SHP77 treated with DMSO at 0.1 percent for 48 hours (cell line): ENCODE measurements at regions not wholly inside any gene's neighbourhood (a gene's known extent, or its start where the extent isn't known, plus 50 kb on each side); places are given as distances from the start of the nearest gene placed in this dataset.
"Not testable (repeated sequence)": the region's sequence is repeated elsewhere in the genome, so short reads cannot be mapped to it uniquely, and the experiment has no call there.

ENCODE experiments used
- DNase-seq: peaks from one replicate; lab custom pipeline; 2025; lab: John Stamatoyannopoulos, UW

DNA sequence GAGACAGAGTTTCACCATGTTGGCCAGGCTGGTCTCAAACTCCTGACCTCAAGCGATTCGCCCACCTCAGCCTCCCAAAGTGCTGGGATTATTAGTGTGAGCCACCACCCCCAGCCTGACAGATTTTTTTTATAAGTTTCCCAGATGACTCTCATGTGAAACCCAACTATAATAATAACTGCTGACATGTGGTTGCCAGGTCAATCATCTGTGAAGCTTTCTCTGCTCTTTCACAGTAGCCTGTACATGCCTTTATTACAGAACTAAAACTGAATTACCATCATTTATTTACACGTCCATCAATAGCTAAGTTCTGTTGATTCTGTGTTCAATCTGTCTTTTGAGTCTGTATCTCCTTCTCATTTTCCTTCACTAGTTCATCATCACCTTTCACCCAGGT, 218.5 kb downstream of the RPS29 start:
- no peak for DNase-seq

- DNase-seq = no peak
Measured at GRCh38 chr14:49366416-49366815, 219.8 kb downstream of the RPS29 start.

GRCh38 chr14:49364752-49365117, 221.4 kb downstream of the RPS29 start:
- no peak for DNase-seq

GRCh38 chr14:49363821-49364751, 222.1 kb downstream of the RPS29 start:
- DNase-seq = no peak

GRCh38 chr14:49362916-49363315, 223.3 kb downstream of the RPS29 start:
- DNase-seq = no peak

GRCh38 chr14:49339130-49339529, 247.1 kb downstream of the RPS29 start:
- no peak for DNase-seq

DNA sequence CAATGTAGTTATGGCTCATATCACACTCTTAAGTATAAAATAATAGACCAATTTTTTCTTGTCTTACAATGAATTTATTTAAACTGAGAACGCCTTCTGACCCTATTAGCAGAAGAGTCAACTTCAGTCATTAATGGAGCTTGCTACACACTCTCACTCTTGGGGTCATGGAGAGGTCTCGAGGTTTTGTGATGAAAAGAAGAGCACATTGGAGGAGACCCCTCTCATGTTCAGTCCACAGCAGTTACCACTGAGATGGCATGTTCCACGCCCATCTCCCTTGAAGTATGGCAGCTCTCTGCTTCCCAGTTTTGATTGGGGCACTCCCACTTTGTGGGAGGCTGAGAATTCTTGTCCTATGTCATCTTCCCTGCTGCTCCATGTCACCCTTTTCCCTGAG, 266.4 kb downstream of the RPS29 start:
- DNase-seq = no peak

- no peak for DNase-seq
Measured at GRCh38 chr14:49315570-49315969, 270.6 kb downstream of the RPS29 start.

- DNase-seq = no peak
Measured at GRCh38 chr14:49314737-49315136, 271.4 kb downstream of the RPS29 start.

GRCh38 chr14:49313108-49313507, 273.1 kb downstream of the RPS29 start:
- DNase-seq = no peak

GRCh38 chr14:49310298-49310697, 275.9 kb downstream of the RPS29 start:
- no peak for DNase-seq

- no peak for DNase-seq
Measured at GRCh38 chr14:49306152-49306751, 279.9 kb downstream of the RPS29 start.

DNA sequence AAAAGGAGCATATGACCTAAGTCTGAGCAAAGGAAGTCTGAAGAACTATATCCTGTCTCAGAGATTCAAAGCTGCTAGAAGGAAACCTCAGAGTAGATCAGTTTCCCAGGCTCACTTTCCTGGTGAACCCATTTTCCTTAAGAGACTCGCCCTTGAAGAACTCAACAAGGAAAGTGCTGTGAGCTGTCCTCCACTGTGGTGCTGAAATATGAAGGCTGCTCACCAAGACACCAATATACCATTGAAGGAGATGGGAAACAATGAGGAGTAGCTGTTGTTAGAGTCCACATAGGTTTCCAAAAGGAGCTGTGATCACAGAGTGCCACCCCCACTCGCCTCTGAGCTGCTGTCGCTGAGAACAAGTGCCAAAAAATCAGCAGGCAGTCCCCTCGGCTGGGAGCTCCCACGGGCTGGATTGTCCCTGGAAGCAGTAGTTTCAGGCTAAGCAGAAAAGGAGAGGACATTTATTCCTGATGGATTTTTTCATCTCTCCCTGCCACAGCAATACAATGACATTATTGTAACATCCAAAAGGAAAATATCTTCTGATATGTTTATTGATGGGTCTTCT, 282.1 kb downstream of the RPS29 start:
- no peak for DNase-seq

DNA sequence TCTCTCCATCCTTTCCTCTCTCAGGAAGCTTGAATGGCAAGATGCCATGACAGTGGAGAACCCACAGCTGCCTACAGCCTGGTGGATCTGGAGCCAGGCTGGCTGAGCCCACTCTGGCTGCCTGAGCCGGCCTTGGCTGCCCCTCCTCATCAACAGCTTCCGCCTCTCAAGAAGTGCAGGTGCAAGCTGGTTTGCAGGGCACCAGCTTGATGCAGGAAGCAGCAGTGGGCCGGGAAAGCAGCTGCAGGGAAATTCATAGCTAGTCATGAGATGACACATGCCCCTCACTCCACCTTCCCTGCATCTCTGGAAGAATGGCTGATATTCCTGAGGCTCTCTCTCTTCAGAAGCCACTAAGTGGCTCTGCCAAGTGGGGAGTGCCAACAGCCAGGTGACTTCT, 289.1 kb downstream of the RPS29 start:
- DNase-seq = peak; percentile 80

DNA sequence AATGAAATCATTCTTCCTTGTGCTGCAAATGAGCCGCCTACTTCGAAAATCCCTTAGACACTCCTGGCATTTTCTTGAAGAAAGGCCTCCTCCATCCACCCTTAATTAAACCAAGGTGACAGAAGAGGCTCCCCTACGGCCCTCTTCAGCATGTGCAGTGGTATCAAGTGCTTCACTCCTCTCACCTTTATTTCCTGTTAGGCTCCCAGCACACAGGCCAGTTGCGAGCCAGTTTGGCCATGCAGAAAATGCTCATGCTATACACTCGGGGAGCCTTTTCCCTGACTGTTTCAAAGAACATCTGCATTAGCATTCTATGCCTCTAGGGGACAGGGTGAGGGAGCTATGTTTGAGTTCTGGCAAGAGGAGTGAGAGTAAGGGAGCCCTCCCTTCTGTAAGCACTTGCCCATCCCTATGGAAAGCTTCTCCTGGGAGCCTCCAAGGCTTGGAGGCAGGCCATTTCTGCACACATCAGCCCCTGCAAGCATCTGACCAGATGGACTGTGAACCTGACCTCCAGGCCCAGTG, 291.5 kb downstream of the RPS29 start:
- DNase-seq = no peak

- no peak for DNase-seq
Measured at GRCh38 chr14:49287004-49287403, 299.2 kb downstream of the RPS29 start.

GRCh38 chr14:49286257-49286983, 299.8 kb downstream of the RPS29 start:
- no peak for DNase-seq

DNA sequence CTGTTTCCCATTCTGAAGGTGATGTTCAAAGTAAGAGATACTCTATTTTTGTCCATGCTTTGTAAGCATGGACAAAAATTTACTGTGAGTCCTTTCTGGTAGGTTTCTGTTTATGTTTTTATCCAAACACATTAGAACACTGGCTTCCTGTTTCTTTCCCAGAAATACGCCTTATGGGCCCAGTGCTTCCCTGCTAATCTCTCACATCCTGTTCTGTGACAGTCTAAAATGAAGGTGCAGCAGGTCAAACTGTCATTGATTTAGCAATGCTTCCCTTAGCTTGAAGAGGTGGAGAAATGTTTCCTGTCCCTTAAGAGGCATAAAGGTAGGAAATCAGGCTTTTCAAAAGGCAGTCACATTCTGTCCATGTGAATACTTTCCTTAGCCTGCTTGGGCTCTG, 305.6 kb downstream of the RPS29 start:
- DNase-seq = no peak

- DNase-seq = no peak
Measured at GRCh38 chr14:49250517-49250916, 335.7 kb downstream of the RPS29 start.

DNA sequence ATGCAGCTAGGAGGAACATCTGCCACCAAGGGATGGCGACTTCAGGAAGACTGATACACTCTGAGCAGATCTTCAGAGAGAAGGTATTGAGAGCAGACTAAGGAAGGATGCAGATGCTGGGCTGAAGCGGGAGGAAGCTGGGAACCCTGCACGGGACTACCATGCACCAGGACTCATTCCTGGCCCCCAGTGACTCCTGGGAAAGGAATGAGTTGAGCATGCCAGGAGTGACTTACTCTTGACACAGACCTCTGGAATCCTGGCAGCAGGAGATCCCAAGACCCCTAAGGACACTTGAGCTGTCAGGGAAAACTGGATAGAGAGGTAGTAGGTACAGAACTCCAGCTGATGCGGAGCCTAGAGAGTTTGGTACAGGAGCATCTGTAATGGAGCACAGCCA, 336.1 kb downstream of the RPS29 start:
- no peak for DNase-seq

GRCh38 chr14:49249022-49249421, 337.2 kb downstream of the RPS29 start:
- DNase-seq = no peak

GRCh38 chr14:49243777-49244176, 342.4 kb downstream of the RPS29 start:
- DNase-seq = not testable (repeated sequence)
